GM19023 (cell line): ENCODE measurements at regions not wholly inside any gene's neighbourhood (a gene's known extent, or its start where the extent isn't known, plus 50 kb on each side); places are given as distances from the start of the nearest gene placed in this dataset.
A peak's percentile ranks its signal among the peaks of the same experiment; 100 is the strongest.

ENCODE experiments used
- ATAC-seq: cut with Tn5 transposase; IDR thresholded peaks from one replicate; pipeline ENCODE4 v1.9.1; 2021; ENCODE audit warnings: mild to moderate bottlenecking, moderate library complexity; ENCODE audit not compliant: unreplicated experiment

DNA sequence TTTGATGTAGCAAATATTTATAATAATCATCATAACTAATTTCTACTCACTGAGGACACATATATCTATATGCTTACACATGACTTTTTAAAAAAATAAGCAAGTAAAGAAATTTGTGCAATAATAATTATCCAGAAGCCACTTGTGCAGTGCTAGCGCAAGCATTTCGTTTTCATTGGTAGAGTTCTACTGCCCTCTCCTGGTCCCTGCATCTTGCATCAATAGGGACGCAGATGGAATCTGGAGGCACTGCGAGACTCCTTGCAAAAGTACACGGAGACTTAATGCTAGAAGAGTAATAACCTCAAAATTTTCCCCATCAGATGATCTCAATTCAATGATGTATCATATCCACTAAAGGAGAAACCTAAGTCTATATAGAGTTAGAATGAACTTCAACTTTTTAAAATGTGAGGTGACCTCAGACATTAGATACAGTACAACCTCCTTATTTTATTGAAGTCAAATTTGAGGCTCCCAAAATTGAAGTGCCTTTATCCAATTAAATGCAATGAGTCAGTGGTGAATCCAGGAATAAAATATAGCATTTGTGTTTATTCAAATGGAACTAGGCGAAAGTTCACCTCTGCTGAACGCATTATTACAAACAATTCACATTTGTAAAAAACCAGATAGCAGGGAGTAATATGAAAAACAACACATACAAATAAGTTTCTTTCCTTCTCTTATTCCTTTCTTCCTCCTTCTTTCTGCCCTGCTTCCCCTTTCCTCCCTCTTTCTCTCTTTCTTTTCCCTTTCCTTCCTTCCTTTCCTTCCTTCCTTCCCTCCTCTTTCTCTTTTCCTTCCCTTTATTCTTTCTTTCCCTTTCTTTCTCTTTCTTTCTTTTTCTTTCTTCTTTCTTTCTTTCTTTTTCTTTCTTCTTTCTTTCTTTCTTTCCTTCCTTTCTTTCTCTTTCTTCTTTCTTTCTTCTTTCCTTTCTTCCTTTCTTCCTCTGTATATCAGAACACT lies 450.0 kb downstream of the ANKRD50 start:
- ATAC-seq = peak; percentile 82

DNA sequence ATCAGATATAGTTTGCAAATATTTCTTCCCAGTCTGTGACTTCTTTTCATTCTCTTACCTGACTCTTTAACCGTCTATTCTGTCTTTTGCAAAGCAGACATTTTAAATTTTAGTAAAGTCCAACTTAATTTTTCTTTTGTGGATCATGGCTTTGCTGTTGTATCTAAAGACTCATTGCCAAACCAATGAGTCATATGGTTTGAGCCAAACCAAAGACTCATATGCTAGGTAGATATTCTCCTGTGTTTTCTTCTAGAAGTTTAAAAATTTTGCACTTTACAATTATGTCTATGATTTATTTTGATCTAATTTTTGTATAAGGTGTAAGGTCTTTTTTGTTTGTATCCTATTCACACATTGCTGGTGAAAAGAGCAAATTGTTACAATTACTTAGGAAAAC lies 446.8 kb downstream of the ANKRD50 start:
- no peak for ATAC-seq

DNA sequence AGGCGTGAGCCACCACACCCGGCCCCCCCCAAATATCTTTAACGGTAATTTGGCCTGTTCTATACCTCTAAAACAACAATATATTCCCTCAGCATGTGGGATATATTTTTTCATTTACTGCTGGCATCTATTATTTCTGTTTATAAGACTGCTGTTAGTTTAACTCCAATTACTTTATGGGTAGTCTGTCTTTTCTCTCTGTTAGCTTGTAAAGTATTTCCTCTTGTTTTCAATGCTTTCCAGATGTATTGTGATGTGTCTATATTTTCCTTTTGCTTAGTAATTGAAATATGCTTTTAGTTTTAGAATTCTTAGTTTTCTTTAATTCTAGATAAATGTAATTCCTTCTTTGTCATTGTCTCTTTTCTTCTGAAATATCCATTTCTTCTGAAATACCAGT lies 445.8 kb downstream of the ANKRD50 start:
- ATAC-seq = no peak

DNA sequence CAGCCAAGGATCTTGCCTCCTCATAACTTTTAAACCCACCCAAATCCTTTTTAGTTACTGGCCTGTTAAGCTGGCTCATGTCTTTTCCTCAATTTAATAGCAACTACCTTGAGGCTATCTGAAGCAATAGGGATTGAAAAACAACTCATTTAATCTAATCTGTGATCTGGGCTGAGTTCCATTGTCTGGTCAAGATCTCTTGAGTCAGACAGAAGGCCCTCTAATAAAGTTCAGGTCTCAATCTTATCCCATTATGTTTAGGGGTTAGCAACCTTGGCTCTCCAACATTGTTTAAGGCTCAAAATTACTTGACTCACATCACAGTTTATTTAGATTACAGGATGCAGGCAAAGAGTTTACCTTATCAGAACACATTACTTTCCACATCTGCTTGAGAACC lies 436.1 kb downstream of the ANKRD50 start:
- ATAC-seq = no peak

DNA sequence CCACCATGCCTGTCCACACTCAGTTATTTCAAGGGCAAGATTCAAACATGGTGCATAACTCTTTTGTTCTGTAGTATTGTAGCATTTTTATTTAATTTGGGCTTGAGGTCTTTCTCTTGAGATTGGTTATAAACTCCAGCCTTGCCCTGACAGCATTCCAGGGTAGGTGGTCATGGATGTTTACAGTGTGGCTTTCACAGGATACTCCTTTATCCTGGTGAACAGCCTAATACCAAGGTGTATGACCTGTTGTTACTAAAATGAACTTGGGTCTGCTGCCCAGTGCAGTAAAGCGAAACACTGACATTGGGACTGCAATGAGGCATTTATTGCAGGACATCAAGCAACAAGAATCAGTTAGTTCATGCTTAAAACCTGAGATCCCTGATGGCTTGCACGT lies 434.8 kb downstream of the ANKRD50 start:
- ATAC-seq = no peak

DNA sequence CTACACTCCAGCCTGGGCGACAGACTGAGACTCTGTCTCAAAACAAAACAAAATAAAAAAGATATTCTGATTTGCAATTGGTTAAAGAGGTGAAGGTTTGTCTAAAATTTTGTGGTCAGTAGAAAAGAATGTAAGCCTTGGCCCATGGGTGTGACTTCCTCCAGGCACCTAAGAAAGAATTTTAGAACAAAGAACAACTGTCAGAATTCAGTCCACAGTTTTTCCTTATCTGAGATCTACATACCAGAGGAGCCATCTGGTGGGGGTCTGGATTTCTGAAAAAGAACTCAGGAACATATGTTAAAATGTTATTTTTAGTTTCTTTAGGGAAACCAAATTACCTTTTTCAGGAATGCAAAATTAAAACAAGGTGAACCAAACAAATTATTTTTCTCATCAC lies 434.1 kb downstream of the ANKRD50 start:
- no peak for ATAC-seq

DNA sequence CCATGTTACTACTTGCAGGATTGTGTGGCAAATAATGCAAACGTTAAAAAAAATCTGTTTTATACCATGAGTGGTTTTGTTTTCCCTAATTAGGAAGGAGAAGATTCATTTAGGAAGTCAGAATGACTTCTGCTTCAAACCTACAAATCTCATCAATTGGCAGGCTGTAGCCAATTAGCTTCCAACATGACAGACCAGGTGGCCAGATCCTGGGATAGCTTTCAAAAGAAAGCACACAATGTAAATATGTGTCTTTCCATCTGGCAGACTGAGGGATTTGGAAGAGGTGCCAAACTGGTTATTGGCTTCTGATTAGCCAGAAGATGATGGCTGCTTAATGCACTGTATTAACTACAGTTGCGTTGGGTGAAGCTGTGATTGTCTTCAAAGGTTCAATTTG lies 432.8 kb downstream of the ANKRD50 start:
- ATAC-seq = no peak

DNA sequence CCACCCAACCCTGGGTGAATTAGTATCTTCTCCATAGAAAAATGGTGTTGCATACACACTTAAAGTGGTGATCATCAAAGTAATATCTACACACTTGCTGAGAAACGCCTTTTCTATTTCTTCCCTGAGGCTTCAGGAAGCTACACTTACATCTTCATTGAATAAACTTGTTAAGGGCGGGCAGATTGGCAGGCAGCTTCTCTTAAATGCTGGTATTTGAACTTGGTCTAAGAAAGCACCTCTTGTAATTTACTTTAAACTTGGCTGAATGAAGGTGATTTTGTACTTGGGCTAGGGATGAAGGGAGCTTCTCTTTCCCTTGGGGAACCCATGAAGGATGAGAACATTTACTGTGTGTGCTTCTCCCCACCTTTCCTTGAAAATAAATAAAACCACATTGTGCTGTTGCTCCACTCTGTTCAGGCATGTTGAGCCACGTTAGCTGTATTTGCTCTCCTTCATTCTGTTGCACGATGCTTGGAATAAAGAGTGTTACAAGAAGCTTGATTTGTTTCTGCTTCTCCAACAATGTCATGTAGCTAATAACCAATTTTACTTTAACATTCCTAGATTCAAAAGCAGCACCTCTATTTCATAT lies 430.1 kb downstream of the ANKRD50 start:
- no peak for ATAC-seq

DNA sequence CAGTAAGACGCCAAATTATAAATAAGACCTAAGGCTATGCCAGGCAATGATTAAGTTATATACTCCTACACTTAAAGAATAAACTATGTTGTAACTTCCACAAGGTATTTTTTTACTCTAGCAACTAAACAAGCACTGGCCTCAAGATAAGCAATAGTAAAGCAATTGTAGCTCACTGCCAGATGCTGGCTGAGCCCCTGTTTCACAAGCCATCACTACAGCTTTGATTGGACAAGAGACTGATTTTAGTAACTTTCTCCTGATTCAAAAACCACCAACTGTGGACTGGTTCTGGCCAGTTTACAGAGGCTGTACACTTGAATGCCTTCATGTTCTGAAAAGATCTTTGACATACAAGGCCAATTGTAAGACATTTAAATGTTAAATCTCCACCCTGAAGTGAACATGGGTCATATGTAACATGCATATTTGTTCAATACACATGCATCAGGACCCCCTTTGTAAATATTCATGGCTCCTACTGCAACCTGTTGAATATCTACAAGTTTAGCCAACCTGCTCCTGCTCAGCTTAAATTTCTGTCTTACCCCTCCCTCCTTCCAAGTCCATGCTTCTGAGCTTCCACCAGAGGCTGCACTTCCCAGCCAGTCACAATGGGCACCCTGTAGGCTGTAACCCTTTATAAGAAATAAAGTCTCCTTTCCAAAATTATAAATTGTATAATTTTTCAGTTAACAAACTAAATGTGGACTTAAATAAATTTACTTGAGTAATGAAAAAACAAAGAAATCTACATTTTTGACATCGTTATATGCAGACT lies 423.6 kb downstream of the ANKRD50 start:
- ATAC-seq = no peak

DNA sequence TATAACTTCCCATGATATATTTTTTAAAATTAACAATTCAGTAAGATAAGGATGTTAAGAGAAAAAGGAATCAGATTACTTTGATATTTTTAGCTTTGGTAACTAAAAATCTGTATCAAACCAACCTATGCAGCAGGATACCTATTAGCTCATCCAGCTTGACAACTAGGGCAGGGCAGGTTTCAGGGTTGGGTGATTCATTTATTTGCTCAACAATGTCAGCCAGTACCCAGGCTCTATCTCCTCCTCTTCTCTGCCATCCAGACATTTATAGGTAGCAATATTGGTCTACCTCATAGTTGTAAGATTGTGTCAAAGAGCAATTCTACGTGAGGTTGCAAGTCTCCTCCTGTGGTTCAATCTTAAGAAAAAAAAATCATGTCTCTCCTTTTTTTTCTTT lies 421.9 kb downstream of the ANKRD50 start:
- ATAC-seq = no peak

DNA sequence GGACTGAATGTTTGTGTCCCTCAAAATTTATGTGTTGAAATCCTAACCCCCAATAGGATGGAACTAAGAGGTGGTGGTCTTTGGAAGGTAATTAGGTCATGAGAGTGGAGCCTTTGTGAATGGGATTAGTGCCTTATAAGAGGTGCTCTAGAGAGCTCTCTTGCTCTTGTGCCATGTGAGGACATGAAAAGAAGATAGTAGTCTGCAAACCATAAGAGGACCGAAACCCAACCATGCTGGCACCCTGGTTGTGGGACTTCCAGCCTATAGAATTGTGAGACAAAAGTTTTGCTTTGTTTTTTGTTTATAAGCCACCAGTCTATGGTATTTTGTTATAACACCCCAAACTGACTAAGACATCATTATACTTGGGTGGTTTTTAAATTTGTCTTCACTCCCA lies 417.1 kb downstream of the ANKRD50 start:
- no peak for ATAC-seq

DNA sequence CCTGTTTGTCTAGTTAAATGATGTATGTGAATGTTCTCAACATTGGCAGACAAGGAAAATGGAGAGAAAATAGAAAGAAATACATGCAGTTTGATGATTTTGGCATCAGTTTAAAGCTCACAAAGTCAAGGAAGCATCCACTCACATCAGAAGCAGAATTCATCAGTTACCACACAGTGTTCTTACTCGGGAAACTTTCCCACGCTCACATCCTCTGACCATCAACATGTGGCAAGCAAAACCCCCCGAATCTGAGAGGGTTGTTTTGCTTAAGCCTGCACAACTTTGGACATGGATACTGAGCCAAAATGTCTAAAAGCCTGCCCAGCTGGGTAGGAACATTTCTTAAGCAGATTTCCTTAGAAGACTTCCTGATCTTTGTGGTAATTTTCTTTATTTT lies 407.6 kb downstream of the ANKRD50 start:
- ATAC-seq = no peak

DNA sequence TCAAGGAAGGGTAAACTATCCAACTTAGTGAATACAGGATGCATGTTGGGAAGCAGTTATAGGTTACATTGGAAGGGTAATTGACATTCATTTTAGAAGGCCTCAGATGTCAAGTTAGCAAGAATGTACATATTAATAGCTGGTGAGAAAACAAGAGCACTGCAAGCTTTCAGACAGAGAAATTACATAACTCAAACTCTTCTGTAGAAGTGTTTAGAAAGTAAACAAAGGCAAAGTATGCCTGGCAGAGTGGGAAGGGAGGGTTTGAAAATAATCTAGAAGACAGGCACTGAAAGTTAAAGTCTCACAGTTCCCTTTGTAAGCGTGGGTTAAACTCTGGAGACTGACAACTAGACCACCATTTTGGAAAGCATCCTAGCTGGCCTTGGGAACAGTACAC lies 406.2 kb downstream of the ANKRD50 start:
- ATAC-seq = no peak

DNA sequence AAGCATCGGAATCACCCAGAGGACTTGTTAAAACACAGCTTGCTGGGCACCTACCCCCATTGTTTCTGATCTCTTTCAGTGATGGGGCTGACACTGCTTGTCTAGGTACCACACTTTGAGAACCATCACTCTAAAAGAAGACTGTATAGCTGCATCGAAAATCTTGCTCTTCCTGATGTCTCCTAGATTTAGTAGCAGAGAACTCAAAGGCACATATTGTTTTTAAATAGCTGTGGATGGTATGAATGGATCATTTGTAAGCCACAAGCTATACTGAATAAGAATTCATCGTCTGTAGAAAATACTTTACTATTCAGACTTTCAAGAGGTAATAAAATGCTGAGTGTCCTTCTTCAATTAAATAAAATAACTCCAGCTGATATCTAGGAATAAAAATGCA lies 405.4 kb downstream of the ANKRD50 start:
- ATAC-seq = no peak

DNA sequence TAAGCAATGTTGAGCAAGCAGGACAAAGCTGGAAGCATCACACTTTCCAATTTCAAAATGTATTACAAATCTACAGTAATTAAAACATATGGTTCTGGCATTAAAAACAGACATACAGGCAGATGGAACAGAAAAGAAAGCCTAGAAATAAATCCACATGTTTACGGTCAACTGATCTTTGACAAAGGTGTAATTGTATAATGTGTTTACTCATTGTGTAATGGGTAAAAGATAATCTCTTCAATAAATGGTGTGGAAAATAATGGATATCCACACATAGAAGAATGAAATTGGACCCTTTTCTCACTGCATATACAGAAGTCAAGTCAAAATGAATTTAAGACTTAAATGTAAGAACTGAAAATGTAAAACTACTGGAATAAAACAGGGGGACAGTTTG lies 394.2 kb downstream of the ANKRD50 start:
- ATAC-seq = no peak

DNA sequence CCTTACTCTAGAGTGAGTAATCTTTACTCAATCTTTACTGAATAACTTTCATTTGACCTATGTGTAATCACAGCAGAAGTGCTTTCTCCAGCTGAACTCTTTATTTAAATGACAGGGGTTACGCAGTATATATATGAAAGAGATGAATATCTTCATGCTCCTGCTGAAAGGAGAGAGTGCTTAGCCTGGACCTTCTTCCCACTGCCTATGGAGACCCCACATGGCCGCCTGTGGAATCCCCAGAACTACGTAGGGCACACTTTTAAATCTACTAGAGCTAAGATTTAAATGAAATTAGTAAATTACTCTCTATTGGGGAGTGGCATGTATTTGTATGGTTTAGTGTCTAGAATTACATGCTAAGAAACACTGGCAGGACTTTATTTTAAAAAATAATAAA lies 391.2 kb downstream of the ANKRD50 start:
- no peak for ATAC-seq

DNA sequence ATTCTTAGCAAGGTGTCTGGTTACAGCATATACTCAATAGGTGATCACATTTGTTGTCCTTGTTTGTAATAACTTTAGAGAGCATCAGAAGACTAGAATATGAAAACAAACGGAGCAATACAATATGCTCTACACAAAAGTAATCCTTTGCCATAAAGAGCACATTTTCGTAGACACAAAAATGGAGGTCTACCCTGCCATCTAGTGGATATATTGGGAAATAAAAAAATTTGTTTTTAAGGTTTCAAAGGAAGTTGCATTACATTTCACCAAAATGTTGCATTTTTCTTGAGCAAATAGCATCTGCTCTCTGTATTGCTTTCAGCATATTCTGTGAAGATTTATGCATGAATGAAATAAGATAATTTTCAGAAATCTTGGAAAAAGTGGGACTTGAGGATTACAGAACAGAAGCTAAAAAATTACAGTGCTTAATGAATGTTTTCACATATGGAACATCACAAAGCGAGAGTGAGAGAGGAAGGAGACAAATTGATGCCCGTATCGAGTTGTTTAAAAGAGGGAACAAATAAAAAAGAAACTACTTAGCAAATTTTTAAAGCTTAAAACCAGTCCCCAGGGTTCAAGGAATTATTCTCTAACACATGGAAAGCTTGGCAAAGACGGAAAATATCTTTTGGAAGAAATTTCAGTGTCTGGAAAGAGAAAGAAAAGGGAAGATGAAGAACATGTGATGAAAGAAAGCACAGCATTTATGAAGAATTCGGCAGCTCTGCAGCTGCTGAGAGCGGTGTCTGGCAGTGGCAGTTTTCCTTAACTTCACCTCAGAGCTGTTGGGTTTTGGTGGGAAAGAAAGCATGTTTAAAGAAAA lies 390.1 kb downstream of the ANKRD50 start:
- no peak for ATAC-seq

DNA sequence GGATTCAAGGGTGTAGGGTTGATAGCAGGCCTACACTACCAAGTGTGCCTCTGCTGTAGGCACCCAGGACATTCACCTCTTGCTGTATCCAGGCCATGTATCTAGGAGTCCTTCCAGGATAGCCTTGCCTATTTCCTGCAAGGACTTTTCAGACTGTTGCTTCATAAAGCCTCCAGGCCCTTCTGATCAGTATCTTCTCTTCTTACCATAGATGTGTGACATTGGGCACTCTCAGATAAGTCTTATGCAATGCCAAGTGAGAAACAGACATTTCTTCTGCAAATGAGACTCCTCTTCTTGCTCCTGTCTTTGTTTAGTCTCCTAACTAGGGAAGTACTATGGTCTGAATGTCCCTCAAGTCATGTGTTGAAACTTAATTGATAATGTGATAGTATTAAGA lies 386.8 kb downstream of the ANKRD50 start:
- no peak for ATAC-seq

DNA sequence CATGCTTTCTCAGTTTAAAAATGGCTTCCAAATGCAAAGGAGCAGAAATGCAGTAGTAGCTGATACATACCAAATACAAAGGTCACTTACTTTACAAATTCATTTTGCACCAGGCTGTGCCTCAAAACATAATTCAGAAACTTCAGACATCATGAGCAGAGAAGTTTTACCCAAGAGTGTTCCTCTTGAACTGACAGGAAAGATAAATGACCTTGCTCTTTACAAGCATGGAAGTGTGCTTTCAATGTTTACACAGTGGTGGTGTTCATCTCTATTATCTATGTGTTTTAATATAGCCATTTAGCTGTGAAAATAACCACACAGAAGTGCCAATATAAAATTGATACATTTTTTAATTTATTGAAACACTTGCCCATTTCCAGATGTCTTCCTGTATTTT lies 383.4 kb downstream of the ANKRD50 start:
- ATAC-seq = no peak

DNA sequence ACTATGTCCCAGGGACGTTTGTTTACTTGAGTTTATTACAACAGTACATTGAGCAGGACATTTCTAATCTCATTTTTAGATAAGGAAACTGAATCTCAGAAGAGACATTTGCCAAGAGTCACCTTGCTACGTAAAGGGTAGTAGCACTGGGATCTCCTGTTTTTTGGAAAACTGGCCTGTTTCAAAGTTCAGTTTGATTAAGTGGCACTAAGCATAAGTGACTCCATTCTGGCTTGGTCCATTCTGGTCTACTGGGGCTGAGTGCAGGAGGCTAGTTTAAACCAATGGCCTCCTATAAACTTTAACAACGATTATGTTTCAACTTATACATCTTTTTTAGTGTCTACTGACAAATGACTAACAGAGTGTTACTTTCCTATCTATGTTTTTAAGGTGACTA lies 382.5 kb downstream of the ANKRD50 start:
- ATAC-seq = no peak

DNA sequence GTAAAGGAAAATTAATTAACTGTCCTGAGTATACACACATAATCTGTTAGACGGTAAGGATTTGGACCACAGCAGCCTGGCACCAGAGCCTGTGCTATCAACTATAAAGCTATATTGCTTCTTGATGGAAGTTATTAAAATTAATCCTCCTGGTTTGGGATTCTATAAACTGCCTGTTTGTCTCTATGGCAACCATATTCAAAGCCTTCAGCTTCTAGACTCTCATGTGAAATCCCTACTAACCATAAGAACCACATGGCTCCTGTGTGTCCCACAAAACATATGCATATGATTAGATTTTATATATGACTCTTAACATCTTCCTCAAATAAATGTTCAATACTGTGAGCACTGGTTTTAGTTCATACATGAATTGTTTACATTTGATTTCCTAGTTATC lies 380.8 kb downstream of the ANKRD50 start:
- no peak for ATAC-seq
